ENCODE measurements at regions not wholly inside any gene's neighbourhood (a gene's known extent, or its start where the extent isn't known, plus 50 kb on each side); places are given as distances from the start of the nearest gene placed in this dataset.

DNA sequence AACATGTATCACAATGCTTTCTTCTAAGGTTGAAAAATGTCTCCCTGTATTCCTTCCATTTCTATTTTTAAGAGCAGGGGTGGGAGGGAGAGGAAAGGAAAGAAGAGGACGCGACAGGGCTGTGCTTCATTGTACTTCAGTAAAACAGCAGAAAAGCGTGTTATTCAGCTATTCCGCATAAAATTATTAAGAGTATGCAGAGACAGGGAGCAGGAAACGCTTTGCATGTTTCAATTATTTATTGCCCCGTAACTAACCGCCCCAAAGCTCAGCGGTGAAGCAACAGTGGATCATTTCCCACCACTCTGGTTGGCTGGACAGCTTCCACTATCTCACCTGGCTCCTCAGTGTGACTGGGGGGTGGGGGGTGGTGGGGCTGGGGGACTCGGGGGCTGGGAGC, 188.9 kb downstream of the TTLL2 start:
- Histone ChIP-seq H3K9me3 (ENCODE audit: control insufficient read depth in 1 of 2, low read length in 2 of 2) (no peaks in the 10 kb centered on the region), H3K27me3 (ENCODE audit: insufficient read depth, low read length) (no peaks in the 10 kb centered on the region), H3K4me1 (ENCODE audit: insufficient read depth, low read length) (no peaks in the 10 kb centered on the region), H3K36me3 (ENCODE audit: insufficient read depth, low read length) (no peaks in the 10 kb centered on the region), H3K4me3 (ENCODE audit: low read length in 2 of 2) (no peak overlapping the region), H3K27ac (ENCODE audit: low read depth, low read length) (no peak overlapping the region)
- Mint-ChIP-seq H3K9me3 (no peaks in the 10 kb centered on the region), H3K36me3 (no peaks in the 10 kb centered on the region), H3K27me3 (peaks cover 12% of the 10 kb centered on the region in 2 donors), H3K4me1 (no peaks in the 10 kb centered on the region), H3K4me3 (no peak overlapping the region), H3K27ac (no peak overlapping the region)
- CTCF ChIA-PET (ENCODE audit: partially characterized antibody): no interaction called here
- intact Hi-C loops (cut with micrococcal nuclease): no loop called here
- DNase-seq: no peak
- POLR2A ChIA-PET (ENCODE audit: partially characterized antibody): no interaction called here

DNA sequence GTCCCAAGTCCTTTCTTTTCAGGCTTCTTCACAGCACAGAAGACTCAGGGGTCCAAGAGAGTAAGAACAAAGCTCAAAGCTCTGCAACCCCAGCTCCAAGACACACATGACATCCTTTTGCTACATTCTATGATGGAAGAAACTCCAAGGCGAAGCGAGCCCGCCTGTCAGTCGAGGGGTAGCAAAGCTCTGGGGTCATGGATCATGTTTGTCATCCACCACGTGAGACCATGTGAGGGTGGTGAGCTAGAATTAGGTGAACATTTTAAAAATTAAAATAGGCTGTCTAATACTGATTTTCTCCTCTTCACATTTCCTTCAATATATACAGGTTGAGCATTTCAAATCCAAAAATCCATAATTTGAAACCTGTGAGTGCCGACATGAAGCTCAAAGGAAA, 189.6 kb downstream of the TTLL2 start:
- Histone ChIP-seq H3K27ac (ENCODE audit: low read depth, low read length) (no peak overlapping the region), H3K27me3 (ENCODE audit: insufficient read depth, low read length) (no peaks in the 10 kb centered on the region), H3K9me3 (ENCODE audit: control insufficient read depth in 1 of 2, low read length in 2 of 2) (no peaks in the 10 kb centered on the region), H3K4me1 (ENCODE audit: insufficient read depth, low read length) (no peaks in the 10 kb centered on the region), H3K36me3 (ENCODE audit: insufficient read depth, low read length) (no peaks in the 10 kb centered on the region), H3K4me3 (ENCODE audit: low read length in 2 of 2) (no peak overlapping the region)
- no peaks in the 10 kb centered on the region for H3K9me3 Mint-ChIP-seq
- peaks cover 10 to 12% of the 10 kb centered on the region in 2 donors for H3K27me3 Mint-ChIP-seq
- H3K36me3 Mint-ChIP-seq: no peaks in the 10 kb centered on the region
- CTCF ChIA-PET (ENCODE audit: partially characterized antibody): no interaction called here
- H3K27ac Mint-ChIP-seq: no peak overlapping the region
- no peaks in the 10 kb centered on the region for H3K4me1 Mint-ChIP-seq
- intact Hi-C loops (cut with micrococcal nuclease): no loop called here
- POLR2A ChIA-PET (ENCODE audit: partially characterized antibody): no interaction called here
- DNase-seq: no peak
- no peak overlapping the region for H3K4me3 Mint-ChIP-seq

DNA sequence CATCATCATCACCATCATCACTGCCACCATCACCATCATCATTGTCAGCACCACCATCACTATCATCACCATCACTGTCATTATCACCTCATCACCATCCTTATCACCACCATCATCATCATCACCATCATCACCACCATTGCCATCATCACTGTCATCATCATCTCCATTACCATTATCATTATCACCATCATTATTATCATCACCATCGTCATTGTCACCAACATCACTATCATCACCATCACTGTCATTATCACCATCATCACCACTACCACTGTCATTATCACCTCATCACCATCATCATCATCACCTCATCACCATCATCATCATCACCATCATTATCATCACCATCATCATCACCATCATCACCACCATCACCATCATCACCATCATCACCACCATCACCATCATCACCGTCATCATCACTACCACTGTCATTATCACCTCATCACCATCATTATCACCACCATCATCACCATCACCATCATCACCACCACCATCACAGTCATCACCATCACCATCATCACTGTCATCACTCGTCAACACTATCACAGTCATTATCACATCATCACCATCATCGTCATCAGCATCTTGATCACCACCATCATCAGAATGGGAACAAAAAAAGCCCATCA, 191.1 kb downstream of the TTLL2 start:
- no peak overlapping the region for H3K4me3 ChIP-seq (ENCODE audit: low read length in 2 of 2)
- H3K4me3 Mint-ChIP-seq: no peak overlapping the region
- H3K27me3 ChIP-seq (ENCODE audit: insufficient read depth, low read length): no peaks in the 10 kb centered on the region
- no peaks in the 10 kb centered on the region for H3K4me1 Mint-ChIP-seq
- DNase-seq: no peak
- H3K27me3 Mint-ChIP-seq: peaks cover 8 to 16% of the 10 kb centered on the region in 2 donors
- ChIA-PET POLR2A (ENCODE audit: partially characterized antibody) (no interaction called here), CTCF (ENCODE audit: partially characterized antibody) (no interaction called here)
- H3K9me3 Mint-ChIP-seq: no peaks in the 10 kb centered on the region
- H3K9me3 ChIP-seq (ENCODE audit: control insufficient read depth in 1 of 2, low read length in 2 of 2): no peaks in the 10 kb centered on the region
- no peak overlapping the region for H3K27ac ChIP-seq (ENCODE audit: low read depth, low read length)
- intact Hi-C loops (cut with micrococcal nuclease): no loop called here
- H3K4me1 ChIP-seq (ENCODE audit: insufficient read depth, low read length): no peaks in the 10 kb centered on the region
- H3K36me3 Mint-ChIP-seq: no peaks in the 10 kb centered on the region
- H3K36me3 ChIP-seq (ENCODE audit: insufficient read depth, low read length): no peaks in the 10 kb centered on the region
- no peak overlapping the region for H3K27ac Mint-ChIP-seq

DNA sequence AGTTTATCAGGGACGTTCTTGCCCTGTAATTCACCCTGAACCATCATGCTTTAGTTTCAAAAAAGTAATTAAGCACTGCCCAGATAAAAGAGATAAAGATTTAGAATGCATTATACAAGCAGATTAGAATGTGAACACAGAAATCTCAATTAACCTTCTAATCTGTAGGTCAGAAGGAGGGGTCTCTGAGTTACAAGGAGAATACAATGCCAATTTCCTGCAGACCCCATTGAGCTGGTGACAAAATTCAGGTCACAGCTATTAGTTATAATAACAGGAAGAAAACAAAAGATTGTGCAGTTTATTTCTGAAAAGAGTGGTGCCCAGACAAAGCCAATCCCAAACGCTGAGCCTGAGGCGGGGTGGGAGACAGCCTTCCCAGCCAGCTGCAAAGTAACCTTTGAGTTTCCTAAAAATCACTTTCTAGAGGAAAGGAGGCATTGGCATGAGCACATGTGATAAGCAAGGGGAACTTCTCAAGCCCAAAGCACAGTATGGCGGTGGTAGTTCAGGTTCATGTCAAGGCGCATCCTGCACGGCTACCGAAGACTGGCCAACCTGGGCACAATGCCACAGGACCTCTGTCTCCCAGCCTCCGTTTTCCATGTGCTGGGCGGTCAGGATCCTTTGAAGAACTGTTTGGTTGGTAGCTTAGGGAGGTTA, 192.5 kb downstream of the TTLL2 start:
- Mint-ChIP-seq H3K9me3 (no peaks in the 10 kb centered on the region), H3K27me3 (peaks cover 4 to 16% of the 10 kb centered on the region in 2 donors)
- POLR2A ChIA-PET (ENCODE audit: partially characterized antibody): no interaction called here

DNA sequence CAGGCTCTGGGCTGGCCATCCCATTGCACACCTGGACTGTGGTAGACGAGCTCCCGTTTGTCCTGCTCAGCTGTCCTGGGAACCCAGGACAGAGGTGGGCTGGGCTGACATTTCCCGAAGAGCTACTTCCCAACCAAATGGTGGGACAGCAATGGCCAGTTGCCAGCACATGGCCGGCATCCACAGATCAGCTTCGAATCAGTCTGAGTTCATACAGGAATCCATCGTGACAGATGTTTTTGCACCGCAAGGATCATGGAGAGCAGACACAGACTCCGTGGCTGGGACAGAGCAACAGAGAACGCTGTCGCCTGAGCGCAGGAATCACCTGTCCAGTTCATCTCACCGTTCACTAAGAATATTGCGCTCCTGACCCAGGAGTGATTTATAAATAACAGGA, 198.5 kb downstream of the TTLL2 start:
- H3K27me3 Mint-ChIP-seq: peaks cover 6 to 17% of the 10 kb centered on the region in 2 donors
- H3K27ac Mint-ChIP-seq: no peak overlapping the region
- no peak overlapping the region for H3K27ac ChIP-seq (ENCODE audit: low read depth, low read length)
- DNase-seq: no peak
- intact Hi-C loops (cut with micrococcal nuclease): no loop called here
- H3K4me1 Mint-ChIP-seq: peaks cover 0 to 2% (median 0%) of the 10 kb centered on the region in 4 donors
- H3K9me3 Mint-ChIP-seq: peaks cover 0 to 3% (median 0%) of the 10 kb centered on the region in 8 donors
- H3K27me3 ChIP-seq (ENCODE audit: insufficient read depth, low read length): no peaks in the 10 kb centered on the region
- H3K36me3 ChIP-seq (ENCODE audit: insufficient read depth, low read length): no peaks in the 10 kb centered on the region
- CTCF ChIA-PET (ENCODE audit: partially characterized antibody): interaction anchor here (0.6 to 1.4 kb wide), 2 partner anchors 9 to 14 kb away, joined by 3 read pairs; no protein-coding TSS in a partner anchor
- H3K4me3 Mint-ChIP-seq: no peak overlapping the region
- no peaks in the 10 kb centered on the region for H3K36me3 Mint-ChIP-seq
- POLR2A ChIA-PET (ENCODE audit: partially characterized antibody): no interaction called here
- no peaks in the 10 kb centered on the region for H3K4me1 ChIP-seq (ENCODE audit: insufficient read depth, low read length)
- no peaks in the 10 kb centered on the region for H3K9me3 ChIP-seq (ENCODE audit: control insufficient read depth in 1 of 2, low read length in 2 of 2)
- no peak overlapping the region for H3K4me3 ChIP-seq (ENCODE audit: low read length in 2 of 2)

More for the DNA sequence above, 192.5 kb downstream of the TTLL2 start:
- no peak overlapping the region for H3K4me3 Mint-ChIP-seq
- Histone ChIP-seq H3K9me3 (ENCODE audit: control insufficient read depth in 1 of 2, low read length in 2 of 2) (no peaks in the 10 kb centered on the region), H3K27ac (ENCODE audit: low read depth, low read length) (no peak overlapping the region), H3K4me3 (ENCODE audit: low read length in 2 of 2) (no peak overlapping the region), H3K4me1 (ENCODE audit: insufficient read depth, low read length) (no peaks in the 10 kb centered on the region), H3K27me3 (ENCODE audit: insufficient read depth, low read length) (no peaks in the 10 kb centered on the region), H3K36me3 (ENCODE audit: insufficient read depth, low read length) (no peaks in the 10 kb centered on the region)
- CTCF ChIA-PET (ENCODE audit: partially characterized antibody): no interaction called here
- intact Hi-C loops (cut with micrococcal nuclease): no loop called here
- no peak overlapping the region for H3K27ac Mint-ChIP-seq
- no peak for DNase-seq
- H3K4me1 Mint-ChIP-seq: no peaks in the 10 kb centered on the region
- no peaks in the 10 kb centered on the region for H3K36me3 Mint-ChIP-seq

DNA sequence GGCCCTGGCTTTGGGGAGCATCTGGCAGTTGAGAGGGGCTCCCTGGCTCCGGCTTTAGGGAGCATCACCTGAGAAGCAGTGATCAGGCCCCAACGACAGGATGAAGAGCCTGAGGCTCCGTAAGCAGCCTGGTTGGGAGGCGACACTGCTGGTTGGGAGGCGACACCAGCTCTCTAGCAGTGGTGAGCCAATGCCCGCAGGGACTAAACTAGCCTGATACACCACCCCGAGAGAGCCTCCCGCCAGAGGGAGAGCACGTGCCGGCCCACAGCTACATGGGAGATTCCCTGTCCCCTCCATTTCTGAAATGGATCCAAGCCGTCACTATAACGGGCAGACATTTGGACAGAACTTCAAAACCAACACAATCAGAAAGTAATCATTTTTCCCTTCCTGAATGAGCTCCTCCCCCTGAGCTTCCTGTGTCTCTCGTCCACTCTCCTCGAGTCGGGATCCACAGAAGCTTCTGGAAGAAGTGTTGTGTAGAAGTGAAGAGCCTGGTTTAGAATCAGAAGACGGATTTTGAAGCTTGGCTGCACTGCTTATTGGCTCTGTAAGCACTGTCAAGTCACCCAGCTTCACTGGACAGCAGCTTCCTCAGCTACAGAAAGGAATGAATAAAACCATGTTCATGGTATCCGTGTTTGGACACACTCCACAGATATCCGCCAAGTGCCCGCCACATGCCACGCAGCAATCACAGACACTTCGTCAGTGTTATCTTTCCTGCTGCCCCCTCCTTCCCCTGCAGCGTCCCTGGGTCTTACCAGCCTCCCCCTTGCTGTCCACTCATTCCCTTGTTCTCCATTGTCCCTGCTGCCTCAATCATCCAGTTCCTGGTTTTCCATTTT, 199.6 kb downstream of the TTLL2 start:
- no peak for DNase-seq
- intact Hi-C loops (cut with micrococcal nuclease): no loop called here
- Histone ChIP-seq H3K27me3 (ENCODE audit: insufficient read depth, low read length) (no peaks in the 10 kb centered on the region), H3K27ac (ENCODE audit: low read depth, low read length) (no peak overlapping the region), H3K4me1 (ENCODE audit: insufficient read depth, low read length) (no peaks in the 10 kb centered on the region), H3K4me3 (ENCODE audit: low read length in 2 of 2) (no peak overlapping the region), H3K36me3 (ENCODE audit: insufficient read depth, low read length) (no peaks in the 10 kb centered on the region), H3K9me3 (ENCODE audit: control insufficient read depth in 1 of 2, low read length in 2 of 2) (no peaks in the 10 kb centered on the region)
- Mint-ChIP-seq H3K9me3 (peaks cover 0 to 3% (median 0%) of the 10 kb centered on the region in 8 donors), H3K4me3 (no peak overlapping the region), H3K27ac (no peak overlapping the region), H3K4me1 (peaks cover 0 to 2% (median 0%) of the 10 kb centered on the region in 4 donors), H3K36me3 (no peaks in the 10 kb centered on the region), H3K27me3 (peaks cover 6 to 20% of the 10 kb centered on the region in 2 donors)
- CTCF ChIA-PET (ENCODE audit: partially characterized antibody): no interaction called here
- POLR2A ChIA-PET (ENCODE audit: partially characterized antibody): no interaction called here

DNA sequence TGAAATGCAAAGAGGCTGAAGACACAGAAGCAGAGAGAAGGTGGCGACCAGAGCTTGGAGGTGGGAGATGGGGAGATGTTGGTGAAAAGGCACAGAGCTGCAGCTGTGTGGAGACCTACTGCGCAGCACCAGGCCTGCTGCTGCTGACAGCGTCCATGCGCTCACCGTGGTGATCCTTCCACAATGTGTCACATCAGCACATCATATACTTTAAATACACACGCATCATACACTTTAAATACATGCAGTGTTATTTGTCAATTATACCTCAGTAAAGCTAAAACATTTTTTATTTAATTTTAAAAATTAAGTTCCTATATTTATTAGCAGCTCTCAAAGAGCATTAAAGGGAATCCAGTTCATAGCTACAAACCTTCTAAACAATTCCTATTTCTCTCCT, 200.9 kb downstream of the TTLL2 start:
- DNase-seq: no peak
- ChIA-PET POLR2A (ENCODE audit: partially characterized antibody) (no interaction called here), CTCF (ENCODE audit: partially characterized antibody) (no interaction called here)
- no peak overlapping the region for H3K27ac Mint-ChIP-seq
- Histone ChIP-seq H3K9me3 (ENCODE audit: control insufficient read depth in 1 of 2, low read length in 2 of 2) (no peaks in the 10 kb centered on the region), H3K36me3 (ENCODE audit: insufficient read depth, low read length) (no peaks in the 10 kb centered on the region), H3K4me1 (ENCODE audit: insufficient read depth, low read length) (no peaks in the 10 kb centered on the region), H3K4me3 (ENCODE audit: low read length in 2 of 2) (no peak overlapping the region), H3K27me3 (ENCODE audit: insufficient read depth, low read length) (no peaks in the 10 kb centered on the region), H3K27ac (ENCODE audit: low read depth, low read length) (no peak overlapping the region)
- no peak overlapping the region for H3K4me3 Mint-ChIP-seq
- H3K4me1 Mint-ChIP-seq: peaks cover 0 to 2% (median 0%) of the 10 kb centered on the region in 4 donors
- peaks cover 0 to 3% (median 0%) of the 10 kb centered on the region in 8 donors for H3K9me3 Mint-ChIP-seq
- H3K27me3 Mint-ChIP-seq: peaks cover 8 to 20% of the 10 kb centered on the region in 2 donors
- no peaks in the 10 kb centered on the region for H3K36me3 Mint-ChIP-seq
- intact Hi-C loops (cut with micrococcal nuclease): no loop called here

Measured in CD4-positive, alpha-beta memory T cell (primary cell).